Keratinocyte (primary cell): ENCODE measurements at regions not wholly inside any gene's neighbourhood (a gene's known extent, or its start where the extent isn't known, plus 50 kb on each side); places are given as distances from the start of the nearest gene placed in this dataset.

Experiments used
- DNase-seq: peaks from one replicate; pipeline ENCODE4 v3.0.0-alpha.2; 2011; ENCODE audit warnings: low read depth, missing footprints, low spot score
- FAIRE-seq: peaks from 2 replicates; lab custom pipeline; 2011; peaks lifted over from hg19 to GRCh38; lab: Jason Lieb, UNC
- H2AFZ ChIP-seq: 2 replicates; pipeline ENCODE4 v1.6.0; 2012; ENCODE audit warnings: low read length, control low read depth, inconsistent platforms; ENCODE audit not compliant: control insufficient read depth
- H3K27ac ChIP-seq: 2 replicates; pipeline ENCODE4 v1.5.1; 2011; ENCODE audit warnings: low read length; ENCODE audit not compliant: control insufficient read depth, insufficient read depth
- H3K27me3 ChIP-seq: 3 replicates; pipeline ENCODE4 v1.6.0; 2011; ENCODE audit warnings: low read length; ENCODE audit not compliant: control insufficient read depth, insufficient read depth; ENCODE audit errors: extremely low read depth
- H3K36me3 ChIP-seq, 2 experiments: 2 replicates in 1 of 2; 3 replicates in 1 of 2; pipeline ENCODE4 v1.5.1; 2011; ENCODE audit warnings: low read length in 2 of 2, mild to moderate bottlenecking in 1 of 2; ENCODE audit not compliant: control insufficient read depth in 2 of 2, insufficient read depth in 2 of 2; ENCODE audit errors: extremely low read depth in 1 of 2
- H3K4me1 ChIP-seq: 3 replicates; pipeline ENCODE4 v1.5.1; 2011; ENCODE audit warnings: low read length; ENCODE audit not compliant: control insufficient read depth, insufficient read depth; ENCODE audit errors: extremely low read depth
- H3K4me2 ChIP-seq: 3 replicates; pipeline ENCODE4 v1.6.0; 2011; ENCODE audit warnings: low read depth, low read length; ENCODE audit not compliant: control insufficient read depth, insufficient read depth; ENCODE audit errors: extremely low read depth
- H3K4me3 ChIP-seq, 3 experiments: fragments of 200-600 bp in 1 of 3; sonication (generic) in 1 of 3; 2 replicates in 2 of 3; 3 replicates in 1 of 3; pipeline ENCODE4 v1.5.1; 2011 to 2016; ENCODE audit warnings: low read length in 3 of 3, mild to moderate bottlenecking in 3 of 3, control low read depth in 2 of 3, inconsistent platforms in 1 of 3, low read depth in 1 of 3, mixed read lengths in 1 of 3, mixed run types in 1 of 3, moderate library complexity in 1 of 3; ENCODE audit not compliant: control insufficient read depth in 2 of 3, insufficient read depth in 2 of 3; ENCODE audit errors: extremely low read depth in 1 of 3
- H3K79me2 ChIP-seq: 2 replicates; pipeline ENCODE4 v1.6.0; 2012; ENCODE audit warnings: low read length; ENCODE audit not compliant: control insufficient read depth, insufficient read depth
- H3K9ac ChIP-seq: 3 replicates; pipeline ENCODE4 v1.6.0; 2011; ENCODE audit warnings: low read length; ENCODE audit not compliant: control insufficient read depth, insufficient read depth; ENCODE audit errors: extremely low read depth
- H3K9me1 ChIP-seq: 3 replicates; pipeline ENCODE4 v1.6.0; 2011; ENCODE audit warnings: low read length; ENCODE audit not compliant: control insufficient read depth, insufficient read depth; ENCODE audit errors: extremely low read depth
- H3K9me3 ChIP-seq: 2 replicates; pipeline ENCODE4 v1.5.1; 2012; ENCODE audit warnings: low read depth, low read length; ENCODE audit not compliant: control insufficient read depth
- H4K20me1 ChIP-seq: 3 replicates; pipeline ENCODE4 v1.6.0; 2011; ENCODE audit warnings: low read length; ENCODE audit not compliant: control insufficient read depth, insufficient read depth; ENCODE audit errors: extremely low read depth
- CTCF ChIP-seq, 3 experiments: IDR thresholded peaks in 1 of 3; conservative IDR thresholded peaks in 1 of 3; optimal IDR thresholded peaks in 1 of 3; 2 replicates in 2 of 3; 3 replicates in 1 of 3; pipeline versions ENCODE3 to v1.5.1; 2011; ENCODE audit warnings: low read length in 3 of 3, mild to moderate bottlenecking in 3 of 3, moderate library complexity in 2 of 3, control low read depth in 1 of 3, inconsistent platforms in 1 of 3; ENCODE audit not compliant: insufficient read depth in 2 of 3; ENCODE audit errors: extremely low read depth in 1 of 3
- EZH2 ChIP-seq: IDR thresholded peaks from one replicate; pipeline ENCODE4 v1.6.1; 2012; ENCODE audit warnings: inconsistent platforms, mild to moderate bottlenecking, low read length, moderate library complexity
- dilution Hi-C: fragments of 300-500 bp; cut with MboI; formaldehyde crosslinking; loops from one replicate; pipeline ENCODE4 v1.7.0; 2020; ENCODE audit warnings: low sequenced_read_pairs; ENCODE audit not compliant: extremely low pct_ligation_motif_present

- Histone ChIP-seq H3K27ac (no peak overlapping the region), H3K27me3 (peaks cover 38% of the 10 kb centered on the region), H3K79me2 (no peaks in the 10 kb centered on the region), H3K9ac (no peak overlapping the region), H3K4me3 (no peak overlapping the region), H2AFZ (no peak overlapping the region), H3K36me3 (no peaks in the 10 kb centered on the region), H4K20me1 (no peaks in the 10 kb centered on the region), H3K4me2 (no peak overlapping the region), H3K4me1 (no peaks in the 10 kb centered on the region), H3K9me1 (no peaks in the 10 kb centered on the region), H3K9me3 (no peaks in the 10 kb centered on the region)
- dilution Hi-C loops: no loop called here
- FAIRE-seq (no peak), DNase-seq (no peak)
- TF ChIP-seq EZH2 (no peak), CTCF (optimal IDR thresholded peaks at IDR 0.05 in 1 of 3, IDR thresholded peaks at IDR 0.05 in 1 of 3, conservative IDR thresholded peaks at IDR 0.05 in 1 of 3; ENCODE audit: extremely low read depth in 1 of 3, insufficient read depth in 2 of 3, low read length in 3 of 3) (no peak)
Measured at GRCh38 chr2:120869730-120870466, 134.2 kb downstream of the GLI2 start.

- no peak overlapping the region for H3K9ac ChIP-seq
- no peaks in the 10 kb centered on the region for H3K36me3 ChIP-seq
- DNase-seq (no peak), FAIRE-seq (no peak)
- no peaks in the 10 kb centered on the region for H3K9me1 ChIP-seq
- no peaks in the 10 kb centered on the region for H3K9me3 ChIP-seq
- H3K4me3 ChIP-seq: no peak overlapping the region
- H2AFZ ChIP-seq: no peak overlapping the region
- no peak overlapping the region for H3K4me2 ChIP-seq
- no peaks in the 10 kb centered on the region for H3K79me2 ChIP-seq
- peaks cover 38% of the 10 kb centered on the region for H3K27me3 ChIP-seq
- H4K20me1 ChIP-seq: no peaks in the 10 kb centered on the region
- no peak overlapping the region for H3K27ac ChIP-seq
- TF ChIP-seq CTCF (optimal IDR thresholded peaks at IDR 0.05 in 1 of 3, IDR thresholded peaks at IDR 0.05 in 1 of 3, conservative IDR thresholded peaks at IDR 0.05 in 1 of 3; ENCODE audit: extremely low read depth in 1 of 3, insufficient read depth in 2 of 3, low read length in 3 of 3) (no peak), EZH2 (no peak)
- no peaks in the 10 kb centered on the region for H3K4me1 ChIP-seq
- dilution Hi-C loops: no loop called here
Measured at GRCh38 chr2:120870467-120870788, 134.8 kb downstream of the GLI2 start.
